Testis (tissue), 2 donors: ENCODE measurements at regions not wholly inside any gene's neighbourhood (a gene's known extent, or its start where the extent isn't known, plus 50 kb on each side); places are given as distances from the start of the nearest gene placed in this dataset.

Experiments used
- CTCF ChIP-seq, 3 experiments: fragments of 450-650 bp in 2 of 3; fragments of 200-600 bp in 1 of 3; sonication (generic) in 1 of 3; IDR thresholded peaks; one replicate each; pipeline ENCODE4 v1.5.1; 2016 to 2019; ENCODE audit warnings: antibody characterized with exemption in 3 of 3, mild to moderate bottlenecking in 2 of 3, moderate library complexity in 1 of 3
- POLR2A ChIP-seq: fragments of 450-650 bp; IDR thresholded peaks from one replicate; pipeline ENCODE4 v1.6.1; 2017; ENCODE audit warnings: antibody characterized with exemption, mild to moderate bottlenecking, moderate library complexity

- TF ChIP-seq CTCF (IDR thresholded peaks at IDR 0.05) (no peak), POLR2A (no peak)
Observed at GRCh38 chr13:73596382-73596781, 537.6 kb downstream of the KLF5 start.
